Dendritic cell treated with granulocyte-macrophage colony-stimulating factor and Interleukin-4, amounts not matched to agents 40 ng/mL and 50 ng/mL, for 4 days (primary cell): ENCODE measurements at regions not wholly inside any gene's neighbourhood (a gene's known extent, or its start where the extent isn't known, plus 50 kb on each side); places are given as distances from the start of the nearest gene placed in this dataset.

Experiments
- H3K27ac Mint-ChIP-seq: one replicate; pipeline ENCODE4 v1.8.0; 2022; ENCODE audit warnings: mild to moderate bottlenecking, mixed read lengths
- H3K27me3 Mint-ChIP-seq: one replicate; pipeline ENCODE4 v1.8.0; 2022; ENCODE audit warnings: mild to moderate bottlenecking, mixed read lengths
- H3K36me3 Mint-ChIP-seq: one replicate; pipeline ENCODE4 v1.8.0; 2022; ENCODE audit warnings: low read depth, mixed read lengths
- H3K4me1 Mint-ChIP-seq: one replicate; pipeline ENCODE4 v1.8.0; 2022; ENCODE audit warnings: low read depth, mixed read lengths
- H3K4me3 Mint-ChIP-seq: one replicate; pipeline ENCODE4 v1.8.0; 2022; ENCODE audit warnings: mild to moderate bottlenecking, moderate library complexity, mixed read lengths
- H3K9me3 Mint-ChIP-seq: one replicate; pipeline ENCODE4 v1.8.0; 2022; ENCODE audit warnings: mixed read lengths
- intact Hi-C: fragments of 100-400 bp; cut with micrococcal nuclease; formaldehyde crosslinking; loops from one replicate; pipeline ENCODE4 v1.15.0; 2022

DNA sequence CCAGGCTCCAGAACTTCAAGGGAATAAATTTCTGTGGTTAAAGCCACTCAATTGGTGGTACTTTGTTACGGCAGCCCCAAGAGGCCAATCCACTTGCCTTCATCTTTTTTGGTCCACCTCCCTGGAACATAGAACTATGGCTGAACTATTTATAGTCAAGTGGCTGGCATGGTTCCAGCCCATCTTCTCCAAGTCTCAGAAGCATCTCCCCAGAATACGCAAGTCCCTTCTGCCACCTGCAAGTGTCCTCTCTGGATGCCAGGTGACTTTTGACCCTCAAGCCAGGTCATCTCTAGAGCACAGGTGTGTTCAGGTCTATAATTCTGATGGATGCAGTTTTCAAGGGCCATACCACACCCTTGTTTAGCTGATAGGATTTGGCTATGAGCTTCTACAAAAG lies 371.5 kb downstream of the AACS start:
- Mint-ChIP-seq H3K9me3 (no peaks in the 10 kb centered on the region), H3K4me1 (no peaks in the 10 kb centered on the region), H3K36me3 (no peaks in the 10 kb centered on the region), H3K27ac (no peak overlapping the region), H3K27me3 (no peaks in the 10 kb centered on the region), H3K4me3 (no peak overlapping the region)
- intact Hi-C loops = no loop called here

DNA sequence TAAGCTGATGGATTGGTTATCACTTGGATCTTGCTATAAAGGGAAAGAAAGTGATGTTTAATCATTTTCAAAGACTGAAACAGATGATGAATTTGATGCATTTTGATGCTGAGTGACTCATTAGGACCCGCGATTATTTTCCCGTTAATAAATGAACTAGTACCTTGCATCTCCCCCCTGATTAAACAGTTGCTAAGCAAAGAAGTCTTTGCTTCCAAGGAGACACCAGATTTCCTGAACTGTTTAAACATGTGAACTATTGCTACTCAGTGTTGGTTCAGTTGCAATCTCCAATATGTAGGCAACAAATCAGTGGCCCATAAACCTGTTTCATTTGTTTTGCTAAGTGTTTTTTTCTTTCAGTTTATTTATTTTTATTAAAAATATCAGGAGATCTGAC lies 375.2 kb downstream of the AACS start:
- H3K27me3 Mint-ChIP-seq = no peaks in the 10 kb centered on the region

GRCh38 chr12:125443341-125443740 lies 378.1 kb downstream of the AACS start:
- Mint-ChIP-seq H3K4me1 (no peaks in the 10 kb centered on the region), H3K36me3 (no peaks in the 10 kb centered on the region), H3K27me3 (no peaks in the 10 kb centered on the region), H3K27ac (no peak overlapping the region), H3K4me3 (no peak overlapping the region), H3K9me3 (no peaks in the 10 kb centered on the region)
- intact Hi-C loops = no loop called here

More for the DNA sequence above, 375.2 kb downstream of the AACS start:
- Mint-ChIP-seq H3K9me3 (no peaks in the 10 kb centered on the region), H3K4me1 (no peaks in the 10 kb centered on the region), H3K27ac (no peak overlapping the region), H3K4me3 (no peak overlapping the region), H3K36me3 (no peaks in the 10 kb centered on the region)
- intact Hi-C loops = no loop called here

DNA sequence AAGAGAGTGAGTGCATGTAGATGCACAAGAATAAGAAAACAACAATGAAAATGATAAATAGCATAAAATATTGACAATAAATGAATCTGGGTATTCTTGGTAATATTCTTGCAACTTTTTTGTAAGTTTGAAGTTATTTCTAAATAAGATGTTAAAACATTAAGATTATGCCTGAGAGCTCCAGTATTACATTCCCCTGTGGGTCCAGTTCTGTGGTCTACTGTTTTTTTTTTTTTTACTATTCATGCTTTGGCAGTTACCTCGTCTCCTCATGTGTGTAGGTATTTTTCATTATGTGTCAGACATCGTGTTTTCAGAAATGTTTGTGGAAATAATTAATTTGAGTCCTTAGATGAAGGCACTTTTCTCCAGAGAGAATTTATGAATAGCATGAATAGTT lies 386.2 kb downstream of the AACS start:
- H3K36me3 Mint-ChIP-seq = no peaks in the 10 kb centered on the region
- no peak overlapping the region for H3K27ac Mint-ChIP-seq
- intact Hi-C loops = no loop called here

GRCh38 chr12:125453751-125454150 lies 388.5 kb downstream of the AACS start:
- Mint-ChIP-seq H3K9me3 (peaks cover 13% of the 10 kb centered on the region), H3K36me3 (no peaks in the 10 kb centered on the region), H3K4me3 (no peak overlapping the region), H3K27ac (no peak overlapping the region), H3K4me1 (no peaks in the 10 kb centered on the region), H3K27me3 (peaks cover 4% of the 10 kb centered on the region)
- intact Hi-C loops = no loop called here

More for the DNA sequence above, 386.2 kb downstream of the AACS start:
- Mint-ChIP-seq H3K4me1 (no peaks in the 10 kb centered on the region), H3K9me3 (peaks cover 13% of the 10 kb centered on the region), H3K4me3 (no peak overlapping the region), H3K27me3 (peaks cover 4% of the 10 kb centered on the region)

GRCh38 chr12:125454291-125454690 lies 389.1 kb downstream of the AACS start:
- Mint-ChIP-seq H3K36me3 (no peaks in the 10 kb centered on the region), H3K9me3 (peaks cover 13% of the 10 kb centered on the region), H3K4me3 (no peak overlapping the region), H3K4me1 (no peaks in the 10 kb centered on the region), H3K27ac (no peak overlapping the region), H3K27me3 (peaks cover 4% of the 10 kb centered on the region)
- intact Hi-C loops = no loop called here

DNA sequence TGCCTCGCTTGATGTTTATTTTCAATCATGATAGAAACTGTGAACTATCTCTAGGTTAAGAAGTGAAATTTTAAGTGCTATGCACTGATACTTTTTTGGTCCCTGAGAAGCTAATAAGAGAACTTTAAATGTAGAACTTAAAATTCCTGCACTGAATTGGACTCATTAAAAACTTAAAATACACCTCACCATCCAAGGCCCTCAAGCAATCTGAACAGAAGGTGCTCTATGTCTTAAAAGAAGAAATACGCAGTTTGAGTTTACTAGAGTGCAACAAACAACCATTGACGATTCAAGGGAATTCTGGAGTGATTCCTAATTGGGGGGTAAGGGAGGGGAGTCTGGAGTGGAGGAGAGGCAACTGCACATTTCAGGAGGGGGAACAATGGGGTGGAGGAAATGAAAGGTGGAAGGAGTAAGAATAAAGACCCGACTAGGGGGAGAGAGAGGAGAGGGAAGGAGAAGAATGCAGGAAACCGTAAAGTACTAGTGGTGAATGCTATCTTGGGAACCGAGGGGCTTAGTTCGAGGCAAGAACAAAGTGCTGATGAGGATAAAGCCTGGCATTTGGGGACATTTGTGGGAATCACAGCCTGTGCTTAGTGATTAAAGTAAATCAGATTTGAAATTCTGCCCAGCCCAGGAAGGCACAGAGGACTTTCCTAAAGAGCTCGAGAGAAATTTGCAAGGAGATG lies 389.7 kb downstream of the AACS start:
- Mint-ChIP-seq H3K4me3 (no peak overlapping the region), H3K27ac (no peak overlapping the region), H3K27me3 (peaks cover 4% of the 10 kb centered on the region), H3K36me3 (no peaks in the 10 kb centered on the region), H3K9me3 (peaks cover 13% of the 10 kb centered on the region), H3K4me1 (no peaks in the 10 kb centered on the region)
- intact Hi-C loops = no loop called here

- Mint-ChIP-seq H3K4me3 (no peak overlapping the region), H3K4me1 (no peaks in the 10 kb centered on the region), H3K27me3 (peaks cover 4% of the 10 kb centered on the region), H3K27ac (no peak overlapping the region), H3K9me3 (peaks cover 13% of the 10 kb centered on the region), H3K36me3 (no peaks in the 10 kb centered on the region)
- intact Hi-C loops = no loop called here
Measured at GRCh38 chr12:125455556-125455955, 390.3 kb downstream of the AACS start.

DNA sequence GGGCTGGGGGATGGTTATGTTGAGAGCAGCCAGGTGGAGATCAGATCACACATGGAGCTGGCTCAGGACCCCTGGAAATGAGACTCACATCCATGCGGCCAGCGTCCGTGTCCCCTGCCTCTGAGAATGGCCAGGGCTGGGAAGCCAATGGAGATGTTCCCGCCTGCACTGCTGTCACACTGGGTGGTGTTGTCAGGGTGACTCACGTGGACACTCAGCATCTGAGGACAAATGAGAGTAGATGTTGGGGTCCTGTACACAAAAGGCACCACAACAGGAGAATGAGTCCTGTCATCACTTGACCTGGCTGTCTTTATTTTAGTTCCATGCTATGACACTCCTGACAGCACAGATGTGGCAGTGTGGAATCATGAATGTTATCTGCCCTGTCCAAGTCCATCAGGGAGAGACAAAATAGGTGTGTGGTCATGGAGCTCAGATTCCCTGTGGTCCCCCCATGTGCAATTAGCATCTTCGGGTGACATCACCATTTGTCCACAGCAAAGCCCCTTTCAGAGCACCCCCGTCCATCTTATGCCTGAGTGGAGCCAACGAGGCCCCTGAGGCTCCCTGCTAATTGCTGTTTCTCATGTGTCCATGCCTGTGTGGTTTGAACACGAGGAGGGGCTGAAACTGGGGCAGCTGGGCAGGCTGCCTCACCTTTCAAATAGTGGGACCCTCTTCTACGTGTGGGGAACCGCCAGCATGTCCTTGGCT lies 393.5 kb downstream of the AACS start:
- Mint-ChIP-seq H3K27ac (no peak overlapping the region), H3K36me3 (no peaks in the 10 kb centered on the region), H3K27me3 (peaks cover 4% of the 10 kb centered on the region), H3K9me3 (no peaks in the 10 kb centered on the region), H3K4me3 (no peak overlapping the region), H3K4me1 (no peaks in the 10 kb centered on the region)
- intact Hi-C loops = no loop called here

DNA sequence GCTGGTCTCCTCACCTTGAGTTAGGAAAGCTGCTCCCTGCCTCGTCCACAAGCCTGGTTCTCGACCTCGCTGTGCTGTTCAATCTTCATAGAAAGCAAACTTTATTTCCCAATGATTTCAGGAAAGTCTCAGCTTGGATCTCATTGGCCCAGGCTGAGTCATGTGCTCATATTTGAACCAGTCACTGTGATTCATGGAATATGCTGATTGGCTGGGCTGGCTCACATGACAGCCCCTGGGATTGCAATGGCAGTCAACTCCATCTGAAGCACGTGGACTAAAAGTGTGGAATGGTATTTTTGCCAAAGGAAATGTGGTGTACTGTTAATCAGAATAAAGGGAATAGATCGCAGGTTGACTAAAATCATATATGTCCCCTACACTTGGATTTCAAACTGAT lies 396.6 kb downstream of the AACS start:
- Mint-ChIP-seq H3K36me3 (no peaks in the 10 kb centered on the region), H3K4me1 (no peaks in the 10 kb centered on the region), H3K27me3 (no peaks in the 10 kb centered on the region), H3K4me3 (no peak overlapping the region), H3K9me3 (no peaks in the 10 kb centered on the region), H3K27ac (no peak overlapping the region)
- intact Hi-C loops = no loop called here

- Mint-ChIP-seq H3K4me3 (no peak overlapping the region), H3K4me1 (no peaks in the 10 kb centered on the region), H3K9me3 (no peaks in the 10 kb centered on the region), H3K36me3 (no peaks in the 10 kb centered on the region), H3K27ac (no peak overlapping the region), H3K27me3 (no peaks in the 10 kb centered on the region)
- intact Hi-C loops = no loop called here
Measured at GRCh38 chr12:125463386-125463785, 398.2 kb downstream of the AACS start.

- no peaks in the 10 kb centered on the region for H3K36me3 Mint-ChIP-seq
- no peaks in the 10 kb centered on the region for H3K27me3 Mint-ChIP-seq
- no peaks in the 10 kb centered on the region for H3K9me3 Mint-ChIP-seq
- intact Hi-C loops = no loop called here
- no peak overlapping the region for H3K27ac Mint-ChIP-seq
- H3K4me3 Mint-ChIP-seq = no peak overlapping the region
- no peaks in the 10 kb centered on the region for H3K4me1 Mint-ChIP-seq
Measured at GRCh38 chr12:125467363-125467762, 402.1 kb downstream of the AACS start.

- Mint-ChIP-seq H3K4me3 (no peak overlapping the region), H3K4me1 (no peaks in the 10 kb centered on the region), H3K9me3 (no peaks in the 10 kb centered on the region), H3K36me3 (no peaks in the 10 kb centered on the region), H3K27ac (no peak overlapping the region), H3K27me3 (no peaks in the 10 kb centered on the region)
- intact Hi-C loops = no loop called here
Measured at GRCh38 chr12:125469683-125470082, 404.4 kb downstream of the AACS start.

- Mint-ChIP-seq H3K27ac (no peak overlapping the region), H3K27me3 (peaks cover 1% of the 10 kb centered on the region), H3K4me3 (no peak overlapping the region), H3K9me3 (no peaks in the 10 kb centered on the region), H3K4me1 (no peaks in the 10 kb centered on the region), H3K36me3 (no peaks in the 10 kb centered on the region)
- intact Hi-C loops = no loop called here
Measured at GRCh38 chr12:125470838-125471783, 405.9 kb downstream of the AACS start.
